Heart right ventricle (tissue), 16 donors: ENCODE measurements at regions not wholly inside any gene's neighbourhood (a gene's known extent, or its start where the extent isn't known, plus 50 kb on each side); places are given as distances from the start of the nearest gene placed in this dataset.
"Not testable (repeated sequence)": the region's sequence is repeated elsewhere in the genome, so short reads cannot be mapped to it uniquely, and the experiment has no call there.

Experiments
- ATAC-seq, 8 donors: fragments of 200-7000 bp; cut with Tn5 transposase; one replicate each; pipeline ENCODE4 v1.9.1; 2020; ENCODE audit warnings: mild to moderate bottlenecking in 8 of 8, moderate library complexity in 8 of 8, moderate number of reproducible peaks in 1 of 8
- DNase-seq, 2 donors: peaks; one replicate each; pipeline ENCODE4 v3.0.0-alpha.2; 2020
- H3K27ac ChIP-seq, 10 donors: fragments of 200-600 bp; sonication (generic) in 2 of 10; one replicate each; pipeline versions ENCODE4 v1.5.0 to v1.8.0; 2020 to 2022; ENCODE audit warnings: mild to moderate bottlenecking in 3 of 10
- H3K27me3 ChIP-seq, 7 donors: fragments of 200-600 bp; one replicate each; pipeline ENCODE4 v1.8.0; 2021 to 2022; ENCODE audit warnings: mild to moderate bottlenecking in 2 of 7
- H3K36me3 ChIP-seq, 9 donors: fragments of 200-600 bp; sonication (generic) in 1 of 9; one replicate each; pipeline versions ENCODE4 v1.5.0 to v1.8.0; 2020 to 2022; ENCODE audit warnings: mild to moderate bottlenecking in 2 of 9
- H3K4me1 ChIP-seq, 9 donors: fragments of 200-600 bp; sonication (generic) in 1 of 9; one replicate each; pipeline versions ENCODE4 v1.5.0 to v1.8.0; 2020 to 2022; ENCODE audit warnings: mild to moderate bottlenecking in 4 of 9
- H3K4me3 ChIP-seq, 10 donors: fragments of 200-600 bp; sonication (generic) in 2 of 10; one replicate each; pipeline versions ENCODE4 v1.5.0 to v1.8.0; 2020 to 2022; ENCODE audit warnings: mild to moderate bottlenecking in 7 of 10, moderate library complexity in 2 of 10
- H3K9me3 ChIP-seq, 11 donors: fragments of 200-600 bp in 10 of 11; sonication (generic) in 2 of 11; one replicate each; pipeline versions ENCODE4 v1.5.0 to v1.8.0; 2013 to 2022; ENCODE audit warnings: mild to moderate bottlenecking in 2 of 11, control low read depth in 1 of 11, moderate library complexity in 1 of 11
- CTCF ChIP-seq, 9 donors: fragments of 200-600 bp; sonication (generic) in 2 of 9; IDR thresholded peaks; one replicate each; pipeline versions ENCODE4 v1.5.0 to v1.8.0; 2021 to 2022; ENCODE audit warnings: antibody characterized with exemption in 9 of 9, mild to moderate bottlenecking in 5 of 9, moderate library complexity in 1 of 9
- WGBS, 2 donors: extraction: QIAGEN DNeasy Blood & Tissue Kit; methylation state at CpG; one replicate each; pipeline ENCODE4 v1.1.7; 2013; ENCODE audit warnings: inconsistent platforms in 1 of 2; 5-methylcytosine and 5-hydroxymethylcytosine counted together
- intact Hi-C, 10 donors: fragments of 100-400 bp; cut with DNase I; formaldehyde crosslinking; loops; one replicate each; pipeline versions ENCODE4 v1.11.1 to v1.14.2; 2022
- donor health status: Arrhythmogenic right ventricular cardiomyopathy.
- donor health status: ischemic (EF 13 %, LVEDD 7.1; RV severe dilation, severe dysfunction).
- donor health status: healthy with polysubstance abuse.
- donor health status: DM: no; HTN: yes; CAD: no.
- donor health status: DM: no; HTN: no; CAD: no.
- donor health status: ischemic (EF 25% LVEDD 6.9; RV normal size, moderate dysfunction).
- donor health status: ischemic (EF 25% LVEDD 5.7; RV mildly dilated, moderate dysfunction).
- donor health status: healthy.
- donor health status: DM: yes; HTN: yes; CAD: no.
- donor health status: Ischemic cardiomyopathy.
- donor health status: ischemic (EF 35%, LVEDD 5.7; RV mildly dilated, moderate dysfunction).
- donor health status: nonischemic (EF 11% LVEDD 7.7; RV severe dilation, severe dysfunction).
- donor health status: DM: yes; HTN: yes; CAD: no.
- donor health status: PGD.
- donor health status: ischemic (EF 29% LVEDD 5.4; RV normal size, mild dysfunction).
- donor health status: nonischemic (EF 23%, LVEDD 6.1; RV moderate dilation, normal function).

DNA sequence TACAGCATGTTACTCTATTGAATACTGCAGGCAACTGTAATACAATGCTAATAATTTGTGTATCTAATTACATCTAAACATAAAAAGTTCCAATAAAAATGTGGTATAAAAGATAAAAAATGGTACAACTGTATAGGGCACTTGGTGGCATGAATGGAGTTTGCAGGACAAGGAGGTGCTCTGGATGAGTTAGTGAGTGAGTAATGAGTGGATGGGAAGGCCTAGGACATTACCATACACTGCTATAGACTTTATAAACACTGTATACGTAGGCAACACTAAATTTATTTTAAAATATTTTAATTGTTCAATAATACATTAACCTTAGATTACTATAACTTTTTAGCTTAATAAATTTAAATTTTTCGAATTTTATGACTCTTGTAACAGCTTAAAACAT lies 579.6 kb upstream of the MAN1A1 start:
- WGBS, 2 donors = 50 to 56% methylated on average over 2 of the region's 2 CpGs
- ATAC-seq = no peak

DNA sequence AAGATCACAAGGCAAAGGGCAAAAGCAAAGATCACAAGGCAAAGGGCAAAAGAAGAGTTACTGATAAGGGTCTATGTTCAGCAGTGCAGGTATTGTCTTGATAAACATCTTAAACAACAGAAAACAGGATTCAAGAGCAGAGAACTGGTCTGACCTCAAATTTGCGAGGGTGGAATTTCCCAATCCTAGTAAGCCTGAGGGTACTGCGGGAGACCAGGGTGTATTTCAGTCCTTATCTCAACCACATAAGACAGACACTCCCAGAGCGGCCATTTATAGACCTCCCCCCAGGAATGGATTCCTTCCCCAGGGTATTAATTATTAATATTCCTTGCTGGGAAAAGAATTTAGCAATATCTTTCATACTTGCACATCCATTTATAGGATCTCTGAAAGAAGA lies 575.3 kb upstream of the MAN1A1 start:
- 91 to 93% methylated on average over 3 of the region's 3 CpGs for WGBS, 2 donors
- H3K4me3 ChIP-seq, H3K36me3 ChIP-seq, DNase-seq, H3K27ac ChIP-seq, H3K27me3 ChIP-seq, intact Hi-C loops, ATAC-seq, H3K4me1 ChIP-seq: not testable (repeated sequence)
- peaks cover 0 to 68% (median 36%) of the 10 kb centered on the region in 11 donors for H3K9me3 ChIP-seq

More for the DNA sequence above, 579.6 kb upstream of the MAN1A1 start:
- H3K9me3 ChIP-seq = peaks cover 0 to 26% (median 12%) of the 10 kb centered on the region in 11 donors
- no peaks in the 10 kb centered on the region for H3K36me3 ChIP-seq
- intact Hi-C loops = no loop called here
- no peak overlapping the region for H3K27ac ChIP-seq
- no peak for TF ChIP-seq CTCF (IDR thresholded peaks at IDR 0.05)
- H3K4me3 ChIP-seq = no peak overlapping the region
- DNase-seq = no peak
- H3K27me3 ChIP-seq = no peaks in the 10 kb centered on the region
- no peaks in the 10 kb centered on the region for H3K4me1 ChIP-seq

GRCh38 chr6:119922814-119923213 lies 573.3 kb upstream of the MAN1A1 start:
- Histone ChIP-seq H3K4me1 (no peaks in the 10 kb centered on the region), H3K27me3 (no peaks in the 10 kb centered on the region), H3K36me3 (no peaks in the 10 kb centered on the region), H3K4me3 (no peak overlapping the region), H3K9me3 (peaks cover 0 to 71% (median 36%) of the 10 kb centered on the region in 11 donors), H3K27ac (no peak overlapping the region)
- intact Hi-C loops = no loop called here
- no peak for ATAC-seq
- no peak for TF ChIP-seq CTCF (IDR thresholded peaks at IDR 0.05)
- no peak for DNase-seq
- 39 to 84% methylated on average over 2 of the region's 2 CpGs for WGBS, 2 donors

DNA sequence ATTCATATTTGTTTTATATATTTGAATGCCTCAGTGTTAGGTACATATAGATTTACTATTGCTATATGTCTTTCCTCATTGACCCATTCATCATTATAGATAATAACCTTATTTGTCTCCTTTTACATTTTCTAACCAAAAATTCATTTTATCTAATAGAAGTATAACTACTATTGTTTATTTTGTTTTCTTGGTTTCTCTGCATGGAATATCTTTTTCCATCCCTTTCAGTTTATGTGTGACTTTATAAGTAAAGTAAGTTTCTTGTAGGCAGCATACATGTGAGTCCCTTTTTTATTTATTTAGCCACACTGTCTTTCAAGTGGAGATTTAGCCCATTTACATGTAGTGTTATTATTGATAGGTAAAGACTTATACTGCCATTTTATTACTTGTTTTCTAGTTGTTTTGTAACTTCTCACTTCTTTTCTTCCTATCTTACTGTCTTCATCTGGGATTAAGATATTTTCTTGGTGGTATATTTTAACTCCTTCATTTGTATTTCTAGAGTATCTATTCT lies 572.0 kb upstream of the MAN1A1 start:
- Histone ChIP-seq H3K27ac (no peak overlapping the region), H3K4me1 (no peaks in the 10 kb centered on the region), H3K9me3 (peaks cover 0 to 71% (median 36%) of the 10 kb centered on the region in 11 donors), H3K36me3 (no peaks in the 10 kb centered on the region), H3K27me3 (no peaks in the 10 kb centered on the region), H3K4me3 (no peak overlapping the region)
- no peak for TF ChIP-seq CTCF (IDR thresholded peaks at IDR 0.05)
- no peak for ATAC-seq
- intact Hi-C loops = no loop called here
- DNase-seq = no peak

DNA sequence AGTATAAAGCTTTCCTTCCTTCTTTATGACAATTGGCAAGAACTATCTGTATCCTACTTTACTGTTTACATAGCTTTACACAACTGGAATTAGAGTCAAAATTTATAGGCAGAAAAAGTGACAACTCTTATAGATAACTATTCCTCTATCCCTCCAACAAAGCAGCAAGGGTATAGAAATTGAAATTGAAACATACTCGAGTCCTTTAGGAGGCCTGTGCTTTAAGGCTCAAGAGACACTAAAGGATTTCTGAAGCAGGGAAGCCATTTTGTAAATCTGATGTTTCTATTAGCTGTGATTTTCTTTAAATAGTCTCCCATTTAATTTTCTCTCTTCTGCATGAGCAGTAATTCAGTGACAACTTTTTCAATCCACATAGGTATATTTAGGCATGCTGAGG lies 567.6 kb upstream of the MAN1A1 start:
- Histone ChIP-seq H3K36me3 (no peaks in the 10 kb centered on the region), H3K9me3 (peaks cover 0 to 31% (median 12%) of the 10 kb centered on the region in 11 donors), H3K4me3 (no peak overlapping the region), H3K4me1 (no peaks in the 10 kb centered on the region), H3K27ac (no peak overlapping the region), H3K27me3 (no peaks in the 10 kb centered on the region)
- TF ChIP-seq CTCF (IDR thresholded peaks at IDR 0.05) = no peak
- 80 to 86% methylated on average over 1 of the region's 1 CpG for WGBS, 2 donors
- ATAC-seq (no peak), DNase-seq (no peak)
- intact Hi-C loops = no loop called here
